ENCODE measurements at regions not wholly inside any gene's neighbourhood (a gene's known extent, or its start where the extent isn't known, plus 50 kb on each side); places are given as distances from the start of the nearest gene placed in this dataset.

DNA sequence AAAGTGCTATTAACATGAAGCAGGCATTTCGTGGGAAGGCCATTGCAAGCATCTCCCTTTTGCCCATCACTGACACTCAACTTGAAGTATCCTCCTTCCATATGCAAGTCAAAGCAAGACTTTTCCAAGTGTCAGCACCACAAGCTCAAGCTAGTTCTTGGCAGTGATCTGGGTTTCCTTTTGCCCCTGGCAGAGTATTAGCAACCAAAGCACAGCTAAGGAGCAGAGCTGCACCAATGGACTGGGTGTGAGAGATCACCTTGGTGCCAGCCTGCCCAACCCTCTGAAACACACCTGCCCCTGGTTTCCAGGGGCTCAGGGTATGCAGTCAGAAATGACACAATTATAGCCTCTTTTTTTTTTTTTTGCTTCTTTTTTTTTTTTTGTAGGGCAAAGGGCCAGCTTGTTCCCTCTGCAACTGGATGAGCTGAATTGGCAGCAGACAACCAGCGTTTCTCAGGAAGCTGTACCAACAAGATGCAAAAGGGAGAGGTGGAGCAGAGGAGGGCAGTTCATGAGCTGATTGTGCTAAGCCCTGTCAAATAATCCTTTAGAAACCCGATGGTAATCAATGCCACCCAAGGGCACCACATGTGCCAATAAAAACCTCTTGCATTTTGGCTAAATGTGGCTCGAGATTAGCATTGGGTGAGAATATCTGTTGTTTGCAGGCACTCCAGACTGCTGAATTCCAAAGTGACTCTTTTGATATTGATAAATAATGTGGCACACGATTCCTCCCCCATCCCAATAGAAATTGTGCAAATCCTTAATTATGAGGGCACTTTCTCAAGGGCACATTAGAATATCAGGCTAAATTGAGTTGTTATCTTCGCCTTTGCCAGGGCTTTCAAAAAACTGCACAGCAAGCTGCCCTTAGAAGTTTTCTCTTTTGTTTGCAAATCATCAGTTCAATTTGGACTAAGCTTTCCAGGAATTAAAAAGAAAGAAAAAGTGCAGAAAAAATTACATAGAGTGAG lies 192.4 kb downstream of the GAS1 start:
- CTCF ChIA-PET: no interaction called here
- no peak for DNase-seq

DNA sequence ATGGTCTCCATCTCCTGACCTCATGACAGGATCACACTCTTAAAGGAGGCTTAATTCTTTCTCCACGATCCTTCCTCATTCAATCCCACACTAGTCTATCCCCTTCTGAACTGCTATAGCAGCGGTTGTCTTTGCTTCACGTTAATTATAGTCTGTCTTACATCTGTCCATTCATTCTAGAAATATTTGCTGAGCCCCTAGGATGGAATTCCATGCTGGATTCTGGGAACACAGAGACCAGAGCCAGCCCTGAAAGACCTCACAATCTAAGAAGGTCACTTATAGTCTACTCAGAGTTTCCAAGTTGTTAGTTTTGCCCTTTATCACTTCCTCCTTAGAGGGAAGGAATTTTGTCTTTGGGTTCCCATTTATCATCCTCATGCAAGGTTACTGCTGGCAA lies 193.5 kb downstream of the GAS1 start:
- H3K4me1 Mint-ChIP-seq (ENCODE audit: low read depth, unreplicated experiment): no peaks in the 10 kb centered on the region
- no peak overlapping the region for H3K27ac Mint-ChIP-seq (ENCODE audit: unreplicated experiment)
- CTCF ChIA-PET: no interaction called here
- intact Hi-C loops (cut with micrococcal nuclease; ENCODE audit: unreplicated experiment): no loop called here
- BruUV-seq (replicated peaks): no TSS peak
- TF ChIP-seq, protein P1, sequence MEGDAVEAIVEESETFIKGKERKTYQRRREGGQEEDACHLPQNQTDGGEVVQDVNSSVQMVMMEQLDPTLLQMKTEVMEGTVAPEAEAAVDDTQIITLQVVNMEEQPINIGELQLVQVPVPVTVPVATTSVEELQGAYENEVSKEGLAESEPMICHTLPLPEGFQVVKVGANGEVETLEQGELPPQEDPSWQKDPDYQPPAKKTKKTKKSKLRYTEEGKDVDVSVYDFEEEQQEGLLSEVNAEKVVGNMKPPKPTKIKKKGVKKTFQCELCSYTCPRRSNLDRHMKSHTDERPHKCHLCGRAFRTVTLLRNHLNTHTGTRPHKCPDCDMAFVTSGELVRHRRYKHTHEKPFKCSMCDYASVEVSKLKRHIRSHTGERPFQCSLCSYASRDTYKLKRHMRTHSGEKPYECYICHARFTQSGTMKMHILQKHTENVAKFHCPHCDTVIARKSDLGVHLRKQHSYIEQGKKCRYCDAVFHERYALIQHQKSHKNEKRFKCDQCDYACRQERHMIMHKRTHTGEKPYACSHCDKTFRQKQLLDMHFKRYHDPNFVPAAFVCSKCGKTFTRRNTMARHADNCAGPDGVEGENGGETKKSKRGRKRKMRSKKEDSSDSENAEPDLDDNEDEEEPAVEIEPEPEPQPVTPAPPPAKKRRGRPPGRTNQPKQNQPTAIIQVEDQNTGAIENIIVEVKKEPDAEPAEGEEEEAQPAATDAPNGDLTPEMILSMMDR (IDR thresholded peaks at IDR 0.05; ENCODE audit: unreplicated experiment): no peak
- no peaks in the 10 kb centered on the region for H3K36me3 Mint-ChIP-seq (ENCODE audit: insufficient read depth, unreplicated experiment)
- H3K9me3 Mint-ChIP-seq (ENCODE audit: low read depth, unreplicated experiment): no peaks in the 10 kb centered on the region
- DNase-seq: no peak
- H3K4me3 Mint-ChIP-seq (ENCODE audit: low read depth, unreplicated experiment): no peak overlapping the region
- H3K27me3 Mint-ChIP-seq (ENCODE audit: unreplicated experiment): no peaks in the 10 kb centered on the region

More for the DNA sequence above, 192.4 kb downstream of the GAS1 start:
- H3K4me1 Mint-ChIP-seq (ENCODE audit: low read depth, unreplicated experiment): no peaks in the 10 kb centered on the region
- intact Hi-C loops (cut with micrococcal nuclease; ENCODE audit: unreplicated experiment): no loop called here
- no peaks in the 10 kb centered on the region for H3K9me3 Mint-ChIP-seq (ENCODE audit: low read depth, unreplicated experiment)
- no peaks in the 10 kb centered on the region for H3K27me3 Mint-ChIP-seq (ENCODE audit: unreplicated experiment)
- BruUV-seq (replicated peaks): no TSS peak
- no peak overlapping the region for H3K27ac Mint-ChIP-seq (ENCODE audit: unreplicated experiment)
- TF ChIP-seq, protein P1 (IDR thresholded peaks at IDR 0.05; ENCODE audit: unreplicated experiment): no peak
- H3K4me3 Mint-ChIP-seq (ENCODE audit: low read depth, unreplicated experiment): no peak overlapping the region
- no peaks in the 10 kb centered on the region for H3K36me3 Mint-ChIP-seq (ENCODE audit: insufficient read depth, unreplicated experiment)

DNA sequence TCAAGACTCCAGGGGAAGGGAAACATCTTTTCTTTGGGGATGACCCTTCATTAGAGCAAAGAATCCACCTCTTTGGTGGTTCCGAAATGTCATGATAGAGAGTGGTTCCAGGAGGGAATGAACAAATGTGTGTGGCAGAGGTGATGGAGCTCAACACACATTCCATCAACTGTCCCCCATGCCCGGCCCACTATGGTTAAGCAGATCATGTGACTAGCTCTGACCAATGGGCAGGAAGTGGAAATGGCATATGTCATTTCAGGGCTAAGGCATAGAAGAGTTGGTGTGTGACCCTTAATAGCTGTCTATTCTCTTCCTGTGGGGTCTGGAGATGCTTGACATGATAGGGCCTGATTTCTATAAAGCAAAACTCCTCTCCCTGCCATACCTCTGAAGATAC lies 194.6 kb downstream of the GAS1 start:
- DNase-seq: no peak
- intact Hi-C loops (cut with micrococcal nuclease; ENCODE audit: unreplicated experiment): no loop called here
- Mint-ChIP-seq H3K4me1 (ENCODE audit: low read depth, unreplicated experiment) (no peaks in the 10 kb centered on the region), H3K27ac (ENCODE audit: unreplicated experiment) (no peak overlapping the region), H3K4me3 (ENCODE audit: low read depth, unreplicated experiment) (no peak overlapping the region), H3K36me3 (ENCODE audit: insufficient read depth, unreplicated experiment) (no peaks in the 10 kb centered on the region), H3K27me3 (ENCODE audit: unreplicated experiment) (no peaks in the 10 kb centered on the region), H3K9me3 (ENCODE audit: low read depth, unreplicated experiment) (no peaks in the 10 kb centered on the region)
- CTCF ChIA-PET: no interaction called here
- TF ChIP-seq, protein P1 (IDR thresholded peaks at IDR 0.05; ENCODE audit: unreplicated experiment): no peak
- BruUV-seq (replicated peaks): no TSS peak

DNA sequence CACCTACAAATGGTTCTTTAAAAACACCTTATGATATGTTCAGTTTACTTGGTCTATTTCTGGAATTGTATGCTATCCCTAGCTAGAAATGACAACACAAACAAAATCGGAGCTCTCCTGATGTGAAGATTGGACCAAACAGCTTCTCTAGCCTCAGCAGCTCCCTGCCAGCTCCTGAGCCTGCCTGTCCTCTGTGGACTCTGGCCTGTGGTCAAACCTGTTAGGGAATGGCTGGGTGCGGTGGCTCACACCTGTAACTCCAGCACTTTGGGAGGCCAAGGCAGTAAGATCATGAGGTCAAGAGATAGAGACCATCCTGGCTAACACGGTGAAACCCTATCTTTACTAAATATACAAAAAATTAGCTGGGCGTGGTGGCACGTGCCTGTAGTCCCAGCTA lies 195.3 kb downstream of the GAS1 start:
- TF ChIP-seq, protein P1 (IDR thresholded peaks at IDR 0.05; ENCODE audit: unreplicated experiment): no peak
- H3K4me3 Mint-ChIP-seq (ENCODE audit: low read depth, unreplicated experiment): no peak overlapping the region
- intact Hi-C loops (cut with micrococcal nuclease; ENCODE audit: unreplicated experiment): no loop called here
- no peaks in the 10 kb centered on the region for H3K27me3 Mint-ChIP-seq (ENCODE audit: unreplicated experiment)
- BruUV-seq (replicated peaks): no TSS peak
- no peaks in the 10 kb centered on the region for H3K36me3 Mint-ChIP-seq (ENCODE audit: insufficient read depth, unreplicated experiment)
- no peaks in the 10 kb centered on the region for H3K9me3 Mint-ChIP-seq (ENCODE audit: low read depth, unreplicated experiment)
- CTCF ChIA-PET: no interaction called here
- no peak for DNase-seq
- H3K27ac Mint-ChIP-seq (ENCODE audit: unreplicated experiment): no peak overlapping the region
- H3K4me1 Mint-ChIP-seq (ENCODE audit: low read depth, unreplicated experiment): no peaks in the 10 kb centered on the region
